HEK293T (cell line): ENCODE measurements at regions not wholly inside any gene's neighbourhood (a gene's known extent, or its start where the extent isn't known, plus 50 kb on each side); places are given as distances from the start of the nearest gene placed in this dataset.

Experiments
- CTCF ChIA-PET: fragments of 350-600 bp; formaldehyde crosslinking; extraction: SDS; loops from one replicate; lab custom pipeline; 2021; ENCODE audit warnings: antibody characterized with exemption, inconsistent platforms; lab: Yijun Ruan, JAX
- POLR2A ChIA-PET: fragments of 350-600 bp; formaldehyde crosslinking; extraction: SDS; loops from one replicate; lab custom pipeline; 2020; ENCODE audit warnings: antibody characterized with exemption, inconsistent platforms; lab: Yijun Ruan, JAX
- DNase-seq: peaks from one replicate; pipeline ENCODE4 v3.0.0; 2012; ENCODE audit warnings: mixed read lengths; ENCODE audit errors: extremely low spot score
- ARNT ChIP-seq: fragments of 450-650 bp; IDR thresholded peaks from 2 replicates; pipeline ENCODE4 v1.6.1; 2017; ENCODE audit warnings: mild to moderate bottlenecking
- BHLHE40 ChIP-seq: fragments of 450-650 bp; IDR thresholded peaks from 2 replicates; pipeline ENCODE4 v1.6.1; 2016; ENCODE audit warnings: mild to moderate bottlenecking, moderate library complexity, borderline replicate concordance
- CTBP1 ChIP-seq: fragments of 450-650 bp; IDR thresholded peaks from 2 replicates; pipeline ENCODE4 v1.6.1; 2016; ENCODE audit warnings: borderline replicate concordance
- ELF4 ChIP-seq: fragments of 450-650 bp; IDR thresholded peaks from 2 replicates; pipeline ENCODE4 v1.6.1; 2017; ENCODE audit warnings: antibody characterized with exemption
- FOXA1 ChIP-seq: fragments of 450-650 bp; IDR thresholded peaks from 2 replicates; pipeline ENCODE4 v1.6.1; 2016; ENCODE audit warnings: mild to moderate bottlenecking
- FOXK2 ChIP-seq: fragments of 450-650 bp; IDR thresholded peaks from 2 replicates; pipeline ENCODE4 v1.6.1; 2016; ENCODE audit warnings: mild to moderate bottlenecking
- FOXM1 ChIP-seq: fragments of 450-650 bp; IDR thresholded peaks from 2 replicates; pipeline ENCODE4 v1.6.1; 2017; ENCODE audit warnings: mild to moderate bottlenecking, borderline replicate concordance
- HDGF ChIP-seq: fragments of 450-650 bp; IDR thresholded peaks from 2 replicates; pipeline ENCODE4 v1.6.1; 2017; ENCODE audit warnings: antibody characterized with exemption, borderline replicate concordance
- L3MBTL2 ChIP-seq: fragments of 450-650 bp; conservative IDR thresholded peaks from 2 replicates; pipeline ENCODE4 v1.6.1; 2016; ENCODE audit warnings: mild to moderate bottlenecking
- LEF1 ChIP-seq: fragments of 450-650 bp; IDR thresholded peaks from 2 replicates; pipeline ENCODE4 v1.6.1; 2017; ENCODE audit warnings: mild to moderate bottlenecking, borderline replicate concordance
- NFRKB ChIP-seq: fragments of 450-650 bp; IDR thresholded peaks from 2 replicates; pipeline ENCODE4 v1.6.1; 2016; ENCODE audit warnings: mild to moderate bottlenecking, moderate library complexity
- SP1 ChIP-seq: fragments of 450-650 bp; IDR thresholded peaks from 2 replicates; pipeline ENCODE4 v1.6.1; 2017
- SUZ12 ChIP-seq: fragments of 450-650 bp; IDR thresholded peaks from 2 replicates; pipeline ENCODE4 v1.6.1; 2016; ENCODE audit warnings: mild to moderate bottlenecking
- TARDBP ChIP-seq: fragments of 450-650 bp; IDR thresholded peaks from 2 replicates; pipeline ENCODE4 v1.6.1; 2016
- ZNF384 ChIP-seq: fragments of 450-650 bp; IDR thresholded peaks from 2 replicates; pipeline ENCODE4 v1.6.1; 2016
- TF ChIP-seq, protein P1 (sequence below): fragments of 450-650 bp; IDR thresholded peaks from 2 replicates; pipeline ENCODE4 v1.6.1; 2016

- CTCF ChIA-PET, result interaction anchor here (1.2 kb wide), 1 partner anchor 155 kb away, joined by 3 read pairs; no protein-coding TSS in a partner anchor
- DNase-seq, result no peak
- POLR2A ChIA-PET, result no interaction called here
- TF ChIP-seq FOXM1 (no peak), L3MBTL2 (no peak), SP1 (no peak), LEF1 (no peak), ARNT (no peak), CTBP1 (no peak), BHLHE40 (no peak), NFRKB (no peak), SUZ12 (no peak), TARDBP (no peak), ELF4 (no peak), FOXK2 (no peak), FOXA1 (no peak), HDGF (no peak), ZNF384 (no peak)
- TF ChIP-seq, protein P1, sequence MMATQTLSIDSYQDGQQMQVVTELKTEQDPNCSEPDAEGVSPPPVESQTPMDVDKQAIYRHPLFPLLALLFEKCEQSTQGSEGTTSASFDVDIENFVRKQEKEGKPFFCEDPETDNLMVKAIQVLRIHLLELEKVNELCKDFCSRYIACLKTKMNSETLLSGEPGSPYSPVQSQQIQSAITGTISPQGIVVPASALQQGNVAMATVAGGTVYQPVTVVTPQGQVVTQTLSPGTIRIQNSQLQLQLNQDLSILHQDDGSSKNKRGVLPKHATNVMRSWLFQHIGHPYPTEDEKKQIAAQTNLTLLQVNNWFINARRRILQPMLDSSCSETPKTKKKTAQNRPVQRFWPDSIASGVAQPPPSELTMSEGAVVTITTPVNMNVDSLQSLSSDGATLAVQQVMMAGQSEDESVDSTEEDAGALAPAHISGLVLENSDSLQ, result no peak
Observed at GRCh38 chr18:27595113-27595838, 410.2 kb upstream of the CHST9 start.

GRCh38 chr18:27585602-27586173 lies 400.6 kb upstream of the CHST9 start:
- ChIA-PET CTCF (interaction anchor here (1.2 to 1.4 kb wide), 2 partner anchors 14 to 222 kb away, joined by 3 to 6 read pairs; no protein-coding TSS in a partner anchor), POLR2A (no interaction called here)
- DNase-seq, result no peak
- TF ChIP-seq SUZ12, result no peak
- no peak for TF ChIP-seq BHLHE40
- TF ChIP-seq, protein P1, result no peak
- TF ChIP-seq LEF1, result no peak
- no peak for TF ChIP-seq SP1
- no peak for TF ChIP-seq FOXK2
- no peak for TF ChIP-seq ARNT
- no peak for TF ChIP-seq CTBP1
- no peak for TF ChIP-seq HDGF

DNA sequence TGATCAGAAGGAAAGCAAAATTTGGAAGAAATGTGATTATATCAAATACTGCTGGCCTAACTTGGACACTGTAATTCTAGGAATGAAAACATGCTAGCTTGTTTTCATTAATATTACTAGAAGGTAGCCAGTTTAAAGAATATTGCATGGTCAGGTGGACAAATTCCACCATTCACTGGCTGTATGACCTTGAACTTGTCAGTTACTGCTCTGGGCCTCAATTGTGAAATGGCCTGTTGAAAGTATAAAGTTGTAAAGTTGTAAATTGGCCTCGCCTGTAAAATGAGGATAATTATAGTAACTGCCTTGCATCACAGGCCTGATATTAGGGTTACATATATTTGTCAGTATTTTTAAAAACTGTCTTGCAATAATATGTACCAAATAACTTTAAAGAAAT lies 398.4 kb upstream of the CHST9 start:
- CTCF ChIA-PET, result no interaction called here
- TF ChIP-seq, protein P1, result no peak
- TF ChIP-seq CTBP1, result no peak
- TF ChIP-seq BHLHE40, result no peak
- TF ChIP-seq HDGF, result no peak
- TF ChIP-seq FOXK2, result no peak
- TF ChIP-seq TARDBP, result no peak
- TF ChIP-seq FOXA1, result no peak
- TF ChIP-seq ARNT, result no peak
- POLR2A ChIA-PET, result no interaction called here
- DNase-seq, result no peak

GRCh38 chr18:27582760-27583412 lies 397.8 kb upstream of the CHST9 start:
- no peak for DNase-seq
- TF ChIP-seq ARNT, result no peak
- TF ChIP-seq BHLHE40, result no peak
- no peak for TF ChIP-seq HDGF
- no peak for TF ChIP-seq CTBP1
- TF ChIP-seq LEF1, result no peak
- no peak for TF ChIP-seq FOXK2
- TF ChIP-seq SUZ12, result no peak
- no peak for TF ChIP-seq SP1
- TF ChIP-seq FOXM1, result no peak
- no peak for TF ChIP-seq TARDBP
- TF ChIP-seq ELF4, result no peak
- TF ChIP-seq FOXA1, result no peak
- no peak for TF ChIP-seq L3MBTL2
- no peak for TF ChIP-seq ZNF384
- TF ChIP-seq NFRKB, result no peak
- TF ChIP-seq, protein P1, result no peak
- POLR2A ChIA-PET, result no interaction called here
- CTCF ChIA-PET, result no interaction called here

DNA sequence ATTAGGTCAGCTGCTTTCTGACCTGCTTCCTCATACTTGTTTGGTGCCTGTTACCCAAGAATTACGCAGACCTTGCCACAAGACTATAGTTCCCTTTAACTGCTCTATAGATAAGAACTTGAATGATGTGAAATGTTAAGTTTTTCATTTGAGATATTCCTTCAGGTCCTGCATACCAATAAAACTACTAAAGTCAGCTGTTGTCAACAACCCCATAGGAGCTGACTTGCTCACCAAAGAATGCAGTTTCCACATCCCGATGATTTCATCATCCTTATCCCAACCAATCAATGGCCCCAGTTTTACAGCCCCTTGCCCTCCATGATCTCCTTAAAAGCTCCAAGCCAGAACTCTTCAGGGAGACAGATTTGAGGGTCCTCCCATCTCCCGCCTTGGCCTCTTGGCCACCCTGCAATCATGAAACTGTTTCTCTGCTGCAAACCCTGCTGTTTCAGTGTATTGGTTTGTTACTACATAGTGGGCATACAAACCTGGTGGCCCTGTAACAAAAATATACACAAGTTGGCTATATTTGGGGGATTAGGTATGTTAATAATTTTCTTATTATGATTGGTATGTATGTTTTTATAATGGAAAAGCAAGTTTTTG lies 396.3 kb upstream of the CHST9 start:
- ChIA-PET CTCF (interaction anchor here (0.6 kb wide), 1 partner anchor 102 kb away, joined by 3 read pairs; no protein-coding TSS in a partner anchor), POLR2A (no interaction called here)
- TF ChIP-seq NFRKB (no peak), CTBP1 (no peak), BHLHE40 (no peak), ELF4 (no peak)
- TF ChIP-seq, protein P1, result no peak
- DNase-seq, result no peak
